ENCODE measurements at regions not wholly inside any gene's neighbourhood (a gene's known extent, or its start where the extent isn't known, plus 50 kb on each side); places are given as distances from the start of the nearest gene placed in this dataset.

GRCh38 chr3:116984301-116984700 lies 274.7 kb downstream of the TUSC7 start:
- POLR2A ChIA-PET = no interaction called here
- no peak overlapping the region for H3K4me3 Mint-ChIP-seq
- no peaks in the 10 kb centered on the region for H3K36me3 Mint-ChIP-seq
- intact Hi-C loops (cut with micrococcal nuclease) = no loop called here
- H3K9me3 Mint-ChIP-seq = peaks cover 3% of the 10 kb centered on the region
- no peaks in the 10 kb centered on the region for H3K27me3 Mint-ChIP-seq
- no peaks in the 10 kb centered on the region for H3K4me1 Mint-ChIP-seq (ENCODE audit: low read depth)
- no peak for DNase-seq
- no peak overlapping the region for H3K27ac Mint-ChIP-seq
- CTCF ChIA-PET = no interaction called here

GRCh38 chr3:116994351-116994879 lies 284.8 kb downstream of the TUSC7 start:
- no peak for DNase-seq
- ChIA-PET CTCF (no interaction called here), POLR2A (no interaction called here)
- intact Hi-C loops (cut with micrococcal nuclease) = no loop called here
- no peak overlapping the region for H3K4me3 Mint-ChIP-seq
- H3K27me3 Mint-ChIP-seq = no peaks in the 10 kb centered on the region
- H3K27ac Mint-ChIP-seq = no peak overlapping the region
- H3K36me3 Mint-ChIP-seq = no peaks in the 10 kb centered on the region
- H3K4me1 Mint-ChIP-seq (ENCODE audit: low read depth) = no peaks in the 10 kb centered on the region
- H3K9me3 Mint-ChIP-seq = peaks cover 2% of the 10 kb centered on the region

GRCh38 chr3:117003501-117003900 lies 293.9 kb downstream of the TUSC7 start:
- ChIA-PET CTCF (no interaction called here), POLR2A (no interaction called here)
- H3K4me3 Mint-ChIP-seq = no peak overlapping the region
- H3K4me1 Mint-ChIP-seq (ENCODE audit: low read depth) = no peaks in the 10 kb centered on the region
- H3K27ac Mint-ChIP-seq = no peak overlapping the region
- H3K36me3 Mint-ChIP-seq = no peaks in the 10 kb centered on the region
- no peaks in the 10 kb centered on the region for H3K9me3 Mint-ChIP-seq
- intact Hi-C loops (cut with micrococcal nuclease) = no loop called here
- DNase-seq = no peak
- H3K27me3 Mint-ChIP-seq = no peaks in the 10 kb centered on the region

- ChIA-PET POLR2A (no interaction called here), CTCF (no interaction called here)
- Mint-ChIP-seq H3K9me3 (no peaks in the 10 kb centered on the region), H3K27me3 (no peaks in the 10 kb centered on the region), H3K36me3 (no peaks in the 10 kb centered on the region), H3K4me1 (ENCODE audit: low read depth) (no peaks in the 10 kb centered on the region), H3K27ac (no peak overlapping the region), H3K4me3 (no peak overlapping the region)
- intact Hi-C loops (cut with micrococcal nuclease) = no loop called here
- no peak for DNase-seq
Observed at GRCh38 chr3:117005274-117005673, 295.7 kb downstream of the TUSC7 start.

- no peaks in the 10 kb centered on the region for H3K36me3 Mint-ChIP-seq
- no peaks in the 10 kb centered on the region for H3K27me3 Mint-ChIP-seq
- DNase-seq = no peak
- POLR2A ChIA-PET = no interaction called here
- no peaks in the 10 kb centered on the region for H3K4me1 Mint-ChIP-seq (ENCODE audit: low read depth)
- H3K27ac Mint-ChIP-seq = no peak overlapping the region
- H3K4me3 Mint-ChIP-seq = no peak overlapping the region
- no peaks in the 10 kb centered on the region for H3K9me3 Mint-ChIP-seq
- CTCF ChIA-PET = no interaction called here
- intact Hi-C loops (cut with micrococcal nuclease) = no loop called here
Observed at GRCh38 chr3:117005911-117006522, 296.4 kb downstream of the TUSC7 start.

- Mint-ChIP-seq H3K9me3 (peaks cover 5% of the 10 kb centered on the region), H3K4me1 (ENCODE audit: low read depth) (no peaks in the 10 kb centered on the region), H3K27me3 (peaks cover 1% of the 10 kb centered on the region), H3K27ac (no peak overlapping the region), H3K36me3 (no peaks in the 10 kb centered on the region), H3K4me3 (no peak overlapping the region)
- ChIA-PET POLR2A (no interaction called here), CTCF (interaction anchor here (0.5 kb wide), 1 partner anchor 642 kb away, joined by 3 read pairs; no protein-coding TSS in a partner anchor)
- DNase-seq = no peak
- intact Hi-C loops (cut with micrococcal nuclease) = no loop called here
Observed at GRCh38 chr3:117010318-117010717, 300.7 kb downstream of the TUSC7 start.

- POLR2A ChIA-PET = no interaction called here
- DNase-seq = no peak
- Mint-ChIP-seq H3K36me3 (no peaks in the 10 kb centered on the region), H3K4me1 (ENCODE audit: low read depth) (no peaks in the 10 kb centered on the region), H3K27ac (no peak overlapping the region), H3K9me3 (peaks cover 5% of the 10 kb centered on the region), H3K4me3 (no peak overlapping the region), H3K27me3 (peaks cover 1% of the 10 kb centered on the region)
- intact Hi-C loops (cut with micrococcal nuclease) = no loop called here
- CTCF ChIA-PET = no interaction called here
Observed at GRCh38 chr3:117011687-117012250, 302.2 kb downstream of the TUSC7 start.

- ChIA-PET POLR2A (no interaction called here), CTCF (no interaction called here)
- no peaks in the 10 kb centered on the region for H3K36me3 Mint-ChIP-seq
- no peak for DNase-seq
- peaks cover 5% of the 10 kb centered on the region for H3K9me3 Mint-ChIP-seq
- H3K4me3 Mint-ChIP-seq = no peak overlapping the region
- H3K27ac Mint-ChIP-seq = no peak overlapping the region
- intact Hi-C loops (cut with micrococcal nuclease) = loop anchor here (5.0 kb wide), 2 partner anchors 701 to 1801 kb away; no protein-coding TSS in a partner anchor
- peaks cover 1% of the 10 kb centered on the region for H3K27me3 Mint-ChIP-seq
- H3K4me1 Mint-ChIP-seq (ENCODE audit: low read depth) = no peaks in the 10 kb centered on the region
Observed at GRCh38 chr3:117016378-117016777, 306.8 kb downstream of the TUSC7 start.

GRCh38 chr3:117017135-117017894 lies 307.7 kb downstream of the TUSC7 start:
- CTCF ChIA-PET = interaction anchor here (0.7 kb wide), 1 partner anchor 20 kb away, joined by 3 read pairs; no protein-coding TSS in a partner anchor
- intact Hi-C loops (cut with micrococcal nuclease) = loop anchor here (5.0 kb wide), 2 partner anchors 700 to 1800 kb away; no protein-coding TSS in a partner anchor

GRCh38 chr3:117018655-117019054 lies 309.1 kb downstream of the TUSC7 start:
- CTCF ChIA-PET = interaction anchor here (0.6 kb wide), 1 partner anchor 140 kb away, joined by 3 read pairs; no protein-coding TSS in a partner anchor

More at GRCh38 chr3:117017135-117017894, 307.7 kb downstream of the TUSC7 start:
- no peaks in the 10 kb centered on the region for H3K4me1 Mint-ChIP-seq (ENCODE audit: low read depth)
- no peak overlapping the region for H3K4me3 Mint-ChIP-seq
- H3K9me3 Mint-ChIP-seq = peaks cover 2% of the 10 kb centered on the region
- no peaks in the 10 kb centered on the region for H3K36me3 Mint-ChIP-seq
- no peak for DNase-seq
- no peak overlapping the region for H3K27ac Mint-ChIP-seq
- peaks cover 1% of the 10 kb centered on the region for H3K27me3 Mint-ChIP-seq
- POLR2A ChIA-PET = no interaction called here

GRCh38 chr3:117019082-117019713 lies 309.6 kb downstream of the TUSC7 start:
- H3K36me3 Mint-ChIP-seq = no peaks in the 10 kb centered on the region
- H3K4me3 Mint-ChIP-seq = no peak overlapping the region
- no peaks in the 10 kb centered on the region for H3K27me3 Mint-ChIP-seq
- H3K27ac Mint-ChIP-seq = no peak overlapping the region
- H3K4me1 Mint-ChIP-seq (ENCODE audit: low read depth) = no peaks in the 10 kb centered on the region
- POLR2A ChIA-PET = no interaction called here
- intact Hi-C loops (cut with micrococcal nuclease) = loop anchor here (2.0 to 5.0 kb wide), 3 partner anchors 698 to 1798 kb away; no protein-coding TSS in a partner anchor
- H3K9me3 Mint-ChIP-seq = no peaks in the 10 kb centered on the region
- peak; percentile 45 for DNase-seq
- CTCF ChIA-PET = interaction anchor here (0.6 kb wide), 1 partner anchor 139 kb away, joined by 3 read pairs; no protein-coding TSS in a partner anchor

More at GRCh38 chr3:117018655-117019054, 309.1 kb downstream of the TUSC7 start:
- intact Hi-C loops (cut with micrococcal nuclease) = loop anchor here (2.0 to 5.0 kb wide), 3 partner anchors 699 to 1799 kb away; no protein-coding TSS in a partner anchor
- H3K4me1 Mint-ChIP-seq (ENCODE audit: low read depth) = no peaks in the 10 kb centered on the region
- POLR2A ChIA-PET = no interaction called here
- no peaks in the 10 kb centered on the region for H3K9me3 Mint-ChIP-seq
- H3K36me3 Mint-ChIP-seq = no peaks in the 10 kb centered on the region
- H3K4me3 Mint-ChIP-seq = no peak overlapping the region
- H3K27ac Mint-ChIP-seq = no peak overlapping the region
- H3K27me3 Mint-ChIP-seq = no peaks in the 10 kb centered on the region
- no peak for DNase-seq

- H3K27ac Mint-ChIP-seq = no peak overlapping the region
- no peak for DNase-seq
- H3K27me3 Mint-ChIP-seq = no peaks in the 10 kb centered on the region
- ChIA-PET CTCF (no interaction called here), POLR2A (no interaction called here)
- no peaks in the 10 kb centered on the region for H3K9me3 Mint-ChIP-seq
- intact Hi-C loops (cut with micrococcal nuclease) = no loop called here
- H3K4me3 Mint-ChIP-seq = no peak overlapping the region
- H3K4me1 Mint-ChIP-seq (ENCODE audit: low read depth) = no peaks in the 10 kb centered on the region
- H3K36me3 Mint-ChIP-seq = no peaks in the 10 kb centered on the region
Observed at GRCh38 chr3:117026401-117026800, 316.8 kb downstream of the TUSC7 start.
